ENCODE measurements at regions not wholly inside any gene's neighbourhood (a gene's known extent, or its start where the extent isn't known, plus 50 kb on each side); places are given as distances from the start of the nearest gene placed in this dataset.

DNA sequence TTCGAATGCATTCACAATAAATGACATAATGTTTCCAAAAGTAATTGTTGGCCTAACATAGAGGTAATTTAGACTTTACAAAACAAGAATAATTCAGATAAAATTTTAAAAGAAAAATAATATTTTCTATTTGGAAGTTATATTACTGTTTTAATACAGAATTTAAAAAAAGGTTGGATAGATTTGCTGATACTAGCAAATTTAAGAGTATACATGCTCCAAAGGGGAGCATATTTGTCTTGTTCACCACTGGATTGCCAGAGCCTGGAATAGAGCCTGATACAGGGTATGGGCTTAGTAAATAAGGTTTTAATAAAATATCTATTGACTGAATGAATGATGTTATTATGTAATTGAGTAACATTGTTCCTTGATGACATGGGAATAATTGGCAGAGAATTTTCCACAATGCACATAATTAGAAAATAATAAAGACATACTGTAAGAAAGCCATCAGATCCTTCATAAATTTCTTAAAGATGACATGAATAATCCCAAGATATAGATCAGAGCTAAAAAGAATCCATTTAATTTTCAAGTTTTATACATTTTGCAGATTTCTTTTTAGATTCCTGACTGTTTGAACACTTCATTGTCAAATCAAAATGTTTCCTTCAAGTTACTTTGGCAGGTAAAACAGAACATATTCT lies 305.3 kb downstream of the SLC6A15 start:
- TF ChIP-seq, protein P1, sequence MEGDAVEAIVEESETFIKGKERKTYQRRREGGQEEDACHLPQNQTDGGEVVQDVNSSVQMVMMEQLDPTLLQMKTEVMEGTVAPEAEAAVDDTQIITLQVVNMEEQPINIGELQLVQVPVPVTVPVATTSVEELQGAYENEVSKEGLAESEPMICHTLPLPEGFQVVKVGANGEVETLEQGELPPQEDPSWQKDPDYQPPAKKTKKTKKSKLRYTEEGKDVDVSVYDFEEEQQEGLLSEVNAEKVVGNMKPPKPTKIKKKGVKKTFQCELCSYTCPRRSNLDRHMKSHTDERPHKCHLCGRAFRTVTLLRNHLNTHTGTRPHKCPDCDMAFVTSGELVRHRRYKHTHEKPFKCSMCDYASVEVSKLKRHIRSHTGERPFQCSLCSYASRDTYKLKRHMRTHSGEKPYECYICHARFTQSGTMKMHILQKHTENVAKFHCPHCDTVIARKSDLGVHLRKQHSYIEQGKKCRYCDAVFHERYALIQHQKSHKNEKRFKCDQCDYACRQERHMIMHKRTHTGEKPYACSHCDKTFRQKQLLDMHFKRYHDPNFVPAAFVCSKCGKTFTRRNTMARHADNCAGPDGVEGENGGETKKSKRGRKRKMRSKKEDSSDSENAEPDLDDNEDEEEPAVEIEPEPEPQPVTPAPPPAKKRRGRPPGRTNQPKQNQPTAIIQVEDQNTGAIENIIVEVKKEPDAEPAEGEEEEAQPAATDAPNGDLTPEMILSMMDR (IDR thresholded peaks at IDR 0.05), result no peak
- TF ChIP-seq EP300 (IDR thresholded peaks at IDR 0.05) (no peak), CHD2 (IDR thresholded peaks at IDR 0.05; ENCODE audit: low read length, partially characterized antibody) (no peak), RFX5 (IDR thresholded peaks at IDR 0.05) (no peak), CHD4 (IDR thresholded peaks at IDR 0.05; ENCODE audit: borderline replicate concordance) (no peak), KDM1A (IDR thresholded peaks at IDR 0.05; ENCODE audit: low read depth) (no peak), POLR2A (IDR thresholded peaks at IDR 0.05; ENCODE audit: low read length) (no peak), MYC (IDR thresholded peaks at IDR 0.05; ENCODE audit: borderline replicate concordance, low read length) (no peak)
- TF ChIP-seq, protein P2, sequence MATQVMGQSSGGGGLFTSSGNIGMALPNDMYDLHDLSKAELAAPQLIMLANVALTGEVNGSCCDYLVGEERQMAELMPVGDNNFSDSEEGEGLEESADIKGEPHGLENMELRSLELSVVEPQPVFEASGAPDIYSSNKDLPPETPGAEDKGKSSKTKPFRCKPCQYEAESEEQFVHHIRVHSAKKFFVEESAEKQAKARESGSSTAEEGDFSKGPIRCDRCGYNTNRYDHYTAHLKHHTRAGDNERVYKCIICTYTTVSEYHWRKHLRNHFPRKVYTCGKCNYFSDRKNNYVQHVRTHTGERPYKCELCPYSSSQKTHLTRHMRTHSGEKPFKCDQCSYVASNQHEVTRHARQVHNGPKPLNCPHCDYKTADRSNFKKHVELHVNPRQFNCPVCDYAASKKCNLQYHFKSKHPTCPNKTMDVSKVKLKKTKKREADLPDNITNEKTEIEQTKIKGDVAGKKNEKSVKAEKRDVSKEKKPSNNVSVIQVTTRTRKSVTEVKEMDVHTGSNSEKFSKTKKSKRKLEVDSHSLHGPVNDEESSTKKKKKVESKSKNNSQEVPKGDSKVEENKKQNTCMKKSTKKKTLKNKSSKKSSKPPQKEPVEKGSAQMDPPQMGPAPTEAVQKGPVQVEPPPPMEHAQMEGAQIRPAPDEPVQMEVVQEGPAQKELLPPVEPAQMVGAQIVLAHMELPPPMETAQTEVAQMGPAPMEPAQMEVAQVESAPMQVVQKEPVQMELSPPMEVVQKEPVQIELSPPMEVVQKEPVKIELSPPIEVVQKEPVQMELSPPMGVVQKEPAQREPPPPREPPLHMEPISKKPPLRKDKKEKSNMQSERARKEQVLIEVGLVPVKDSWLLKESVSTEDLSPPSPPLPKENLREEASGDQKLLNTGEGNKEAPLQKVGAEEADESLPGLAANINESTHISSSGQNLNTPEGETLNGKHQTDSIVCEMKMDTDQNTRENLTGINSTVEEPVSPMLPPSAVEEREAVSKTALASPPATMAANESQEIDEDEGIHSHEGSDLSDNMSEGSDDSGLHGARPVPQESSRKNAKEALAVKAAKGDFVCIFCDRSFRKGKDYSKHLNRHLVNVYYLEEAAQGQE (IDR thresholded peaks at IDR 0.05), result no peak
- TF ChIP-seq, protein P3, sequence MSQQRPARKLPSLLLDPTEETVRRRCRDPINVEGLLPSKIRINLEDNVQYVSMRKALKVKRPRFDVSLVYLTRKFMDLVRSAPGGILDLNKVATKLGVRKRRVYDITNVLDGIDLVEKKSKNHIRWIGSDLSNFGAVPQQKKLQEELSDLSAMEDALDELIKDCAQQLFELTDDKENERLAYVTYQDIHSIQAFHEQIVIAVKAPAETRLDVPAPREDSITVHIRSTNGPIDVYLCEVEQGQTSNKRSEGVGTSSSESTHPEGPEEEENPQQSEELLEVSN (IDR thresholded peaks at IDR 0.05; ENCODE audit: borderline replicate concordance, low read depth), result no peak
- TF ChIP-seq, protein P4, sequence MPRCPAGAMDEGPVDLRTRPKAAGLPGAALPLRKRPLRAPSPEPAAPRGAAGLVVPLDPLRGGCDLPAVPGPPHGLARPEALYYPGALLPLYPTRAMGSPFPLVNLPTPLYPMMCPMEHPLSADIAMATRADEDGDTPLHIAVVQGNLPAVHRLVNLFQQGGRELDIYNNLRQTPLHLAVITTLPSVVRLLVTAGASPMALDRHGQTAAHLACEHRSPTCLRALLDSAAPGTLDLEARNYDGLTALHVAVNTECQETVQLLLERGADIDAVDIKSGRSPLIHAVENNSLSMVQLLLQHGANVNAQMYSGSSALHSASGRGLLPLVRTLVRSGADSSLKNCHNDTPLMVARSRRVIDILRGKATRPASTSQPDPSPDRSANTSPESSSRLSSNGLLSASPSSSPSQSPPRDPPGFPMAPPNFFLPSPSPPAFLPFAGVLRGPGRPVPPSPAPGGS (IDR thresholded peaks at IDR 0.05), result no peak
- TF ChIP-seq, protein P5, sequence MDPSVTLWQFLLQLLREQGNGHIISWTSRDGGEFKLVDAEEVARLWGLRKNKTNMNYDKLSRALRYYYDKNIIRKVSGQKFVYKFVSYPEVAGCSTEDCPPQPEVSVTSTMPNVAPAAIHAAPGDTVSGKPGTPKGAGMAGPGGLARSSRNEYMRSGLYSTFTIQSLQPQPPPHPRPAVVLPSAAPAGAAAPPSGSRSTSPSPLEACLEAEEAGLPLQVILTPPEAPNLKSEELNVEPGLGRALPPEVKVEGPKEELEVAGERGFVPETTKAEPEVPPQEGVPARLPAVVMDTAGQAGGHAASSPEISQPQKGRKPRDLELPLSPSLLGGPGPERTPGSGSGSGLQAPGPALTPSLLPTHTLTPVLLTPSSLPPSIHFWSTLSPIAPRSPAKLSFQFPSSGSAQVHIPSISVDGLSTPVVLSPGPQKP (IDR thresholded peaks at IDR 0.05; ENCODE audit: low read depth, low read length), result no peak

Data from A549 (cell line).